ENCODE measurements at regions not wholly inside any gene's neighbourhood (a gene's known extent, or its start where the extent isn't known, plus 50 kb on each side); places are given as distances from the start of the nearest gene placed in this dataset.

DNA sequence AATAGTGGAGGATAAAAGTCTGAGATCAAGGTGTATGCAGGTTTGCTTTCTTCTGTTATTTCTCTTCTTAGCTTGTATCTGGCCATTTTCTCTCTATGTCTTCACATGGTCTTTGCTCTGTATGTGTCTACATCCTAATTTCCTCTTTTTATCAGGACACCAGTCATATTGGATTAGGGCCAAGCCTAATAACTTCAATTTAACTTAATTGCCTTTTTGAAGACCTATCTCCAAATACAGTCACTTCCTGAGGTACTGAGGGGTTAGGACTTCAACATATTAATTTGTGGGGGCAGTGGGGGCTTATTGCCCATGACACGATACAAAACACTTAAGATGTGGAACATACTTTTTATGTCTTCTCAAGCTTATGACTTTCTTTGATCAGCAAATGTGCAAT, 632.9 kb upstream of the CELF4 start (continued):
- TF ChIP-seq POLR2AphosphoS2 (IDR thresholded peaks at IDR 0.05; ENCODE audit: low read depth, low read length), result no peak

DNA sequence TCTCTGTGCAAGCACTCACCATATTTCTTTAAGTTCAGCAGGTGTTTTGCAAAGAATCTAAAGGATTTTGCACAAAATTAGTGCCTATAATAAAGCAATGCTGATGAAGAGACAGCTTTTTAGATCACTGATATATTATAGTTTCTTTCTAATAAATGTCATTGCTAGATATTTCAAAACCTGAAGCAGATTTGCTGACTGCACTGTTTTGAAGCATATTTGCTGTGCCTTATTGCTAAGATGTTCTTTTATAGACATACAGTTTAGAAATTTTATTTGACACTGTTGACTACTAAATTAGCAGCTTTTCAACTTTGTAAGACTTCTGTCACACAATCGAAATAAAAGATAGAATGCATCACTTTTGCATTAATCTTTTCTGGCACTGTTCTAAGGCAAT, 620.9 kb upstream of the CELF4 start:
- DNase-seq (ENCODE audit: low read depth, low spot score) (no peak), FAIRE-seq (no peak), ATAC-seq (no peak)
- BruUV-seq (replicated peaks), result no TSS peak
- SMC1A ChIA-PET (ENCODE audit: uncharacterized antibody, unreplicated experiment), result no interaction called here
- H3K27me3 ChIP-seq (replicated peaks in 1 of 2; ENCODE audit: control insufficient read depth in 2 of 2, insufficient read depth in 2 of 2, low read length in 1 of 2), result no peaks in the 10 kb centered on the region
- H3K9me3 ChIP-seq (replicated peaks; ENCODE audit: control insufficient read depth, insufficient read depth, low read length), result no peaks in the 10 kb centered on the region
- POLR2A ChIA-PET, result no interaction called here
- H3K79me2 ChIP-seq (ENCODE audit: control insufficient read depth, insufficient read depth, low read length), result no peaks in the 10 kb centered on the region
- H3K4me3 ChIP-seq, result no peak overlapping the region
- no peak overlapping the region for H2AFZ ChIP-seq (ENCODE audit: control insufficient read depth, low read depth, low read length)
- 7% methylated on average over 1 of the region's 1 CpG for WGBS (ENCODE audit: insufficient coverage, insufficient replicate concordance, low lambda C conversion rate, missing lambda C conversion rate)
- H3K36me3 ChIP-seq (ENCODE audit: control insufficient read depth in 2 of 2, insufficient read depth in 2 of 2, low read length in 1 of 2), result no peaks in the 10 kb centered on the region
- no peaks in the 10 kb centered on the region for H4K20me1 ChIP-seq (ENCODE audit: control insufficient read depth, insufficient read depth)
- H3K9ac ChIP-seq (ENCODE audit: control insufficient read depth, insufficient read depth, low read length), result no peak overlapping the region
- CTCF ChIA-PET, result no interaction called here
- in situ Hi-C loops (cut with MboI) (no loop called here), intact Hi-C loops (cut with micrococcal nuclease; ENCODE audit: unreplicated experiment) (no loop called here)
- RAD21 ChIA-PET (ENCODE audit: unreplicated experiment), result no interaction called here
- no peak overlapping the region for H3K4me2 ChIP-seq (ENCODE audit: control insufficient read depth, insufficient read depth)
- no peak overlapping the region for H3K27ac ChIP-seq (ENCODE audit: control insufficient read depth, insufficient read depth)
- H3K4me1 ChIP-seq (ENCODE audit: control insufficient read depth, insufficient read depth, low read length), result no peaks in the 10 kb centered on the region
- TF ChIP-seq, protein P1, sequence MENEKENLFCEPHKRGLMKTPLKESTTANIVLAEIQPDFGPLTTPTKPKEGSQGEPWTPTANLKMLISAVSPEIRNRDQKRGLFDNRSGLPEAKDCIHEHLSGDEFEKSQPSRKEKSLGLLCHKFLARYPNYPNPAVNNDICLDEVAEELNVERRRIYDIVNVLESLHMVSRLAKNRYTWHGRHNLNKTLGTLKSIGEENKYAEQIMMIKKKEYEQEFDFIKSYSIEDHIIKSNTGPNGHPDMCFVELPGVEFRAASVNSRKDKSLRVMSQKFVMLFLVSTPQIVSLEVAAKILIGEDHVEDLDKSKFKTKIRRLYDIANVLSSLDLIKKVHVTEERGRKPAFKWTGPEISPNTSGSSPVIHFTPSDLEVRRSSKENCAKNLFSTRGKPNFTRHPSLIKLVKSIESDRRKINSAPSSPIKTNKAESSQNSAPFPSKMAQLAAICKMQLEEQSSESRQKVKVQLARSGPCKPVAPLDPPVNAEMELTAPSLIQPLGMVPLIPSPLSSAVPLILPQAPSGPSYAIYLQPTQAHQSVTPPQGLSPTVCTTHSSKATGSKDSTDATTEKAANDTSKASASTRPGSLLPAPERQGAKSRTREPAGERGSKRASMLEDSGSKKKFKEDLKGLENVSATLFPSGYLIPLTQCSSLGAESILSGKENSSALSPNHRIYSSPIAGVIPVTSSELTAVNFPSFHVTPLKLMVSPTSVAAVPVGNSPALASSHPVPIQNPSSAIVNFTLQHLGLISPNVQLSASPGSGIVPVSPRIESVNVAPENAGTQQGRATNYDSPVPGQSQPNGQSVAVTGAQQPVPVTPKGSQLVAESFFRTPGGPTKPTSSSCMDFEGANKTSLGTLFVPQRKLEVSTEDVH (IDR thresholded peaks at IDR 0.05; ENCODE audit: low read depth, partially characterized antibody), result no peak
- no peak for TF ChIP-seq RB1 (IDR thresholded peaks at IDR 0.05; ENCODE audit: borderline replicate concordance)
- TF ChIP-seq, protein P2, sequence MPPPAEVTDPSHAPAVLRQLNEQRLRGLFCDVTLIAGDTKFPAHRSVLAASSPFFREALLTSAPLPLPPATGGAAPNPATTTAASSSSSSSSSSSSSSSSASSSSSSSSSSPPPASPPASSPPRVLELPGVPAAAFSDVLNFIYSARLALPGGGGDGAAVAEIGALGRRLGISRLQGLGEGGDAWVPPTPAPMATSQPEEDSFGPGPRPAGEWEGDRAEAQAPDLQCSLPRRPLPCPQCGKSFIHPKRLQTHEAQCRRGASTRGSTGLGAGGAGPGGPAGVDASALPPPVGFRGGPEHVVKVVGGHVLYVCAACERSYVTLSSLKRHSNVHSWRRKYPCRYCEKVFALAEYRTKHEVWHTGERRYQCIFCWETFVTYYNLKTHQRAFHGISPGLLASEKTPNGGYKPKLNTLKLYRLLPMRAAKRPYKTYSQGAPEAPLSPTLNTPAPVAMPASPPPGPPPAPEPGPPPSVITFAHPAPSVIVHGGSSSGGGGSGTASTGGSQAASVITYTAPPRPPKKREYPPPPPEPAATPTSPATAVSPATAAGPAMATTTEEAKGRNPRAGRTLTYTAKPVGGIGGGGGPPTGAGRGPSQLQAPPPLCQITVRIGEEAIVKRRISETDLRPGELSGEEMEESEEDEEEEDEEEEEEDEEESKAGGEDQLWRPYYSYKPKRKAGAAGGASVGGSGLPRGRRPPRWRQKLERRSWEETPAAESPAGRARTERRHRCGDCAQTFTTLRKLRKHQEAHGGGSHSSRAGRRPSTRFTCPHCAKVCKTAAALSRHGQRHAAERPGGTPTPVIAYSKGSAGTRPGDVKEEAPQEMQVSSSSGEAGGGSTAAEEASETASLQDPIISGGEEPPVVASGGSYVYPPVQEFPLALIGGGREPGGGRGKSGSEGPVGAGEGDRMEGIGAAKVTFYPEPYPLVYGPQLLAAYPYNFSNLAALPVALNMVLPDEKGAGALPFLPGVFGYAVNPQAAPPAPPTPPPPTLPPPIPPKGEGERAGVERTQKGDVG (CRISPR knock-in tag; IDR thresholded peaks at IDR 0.05), result no peak
- TF ChIP-seq, protein P3, sequence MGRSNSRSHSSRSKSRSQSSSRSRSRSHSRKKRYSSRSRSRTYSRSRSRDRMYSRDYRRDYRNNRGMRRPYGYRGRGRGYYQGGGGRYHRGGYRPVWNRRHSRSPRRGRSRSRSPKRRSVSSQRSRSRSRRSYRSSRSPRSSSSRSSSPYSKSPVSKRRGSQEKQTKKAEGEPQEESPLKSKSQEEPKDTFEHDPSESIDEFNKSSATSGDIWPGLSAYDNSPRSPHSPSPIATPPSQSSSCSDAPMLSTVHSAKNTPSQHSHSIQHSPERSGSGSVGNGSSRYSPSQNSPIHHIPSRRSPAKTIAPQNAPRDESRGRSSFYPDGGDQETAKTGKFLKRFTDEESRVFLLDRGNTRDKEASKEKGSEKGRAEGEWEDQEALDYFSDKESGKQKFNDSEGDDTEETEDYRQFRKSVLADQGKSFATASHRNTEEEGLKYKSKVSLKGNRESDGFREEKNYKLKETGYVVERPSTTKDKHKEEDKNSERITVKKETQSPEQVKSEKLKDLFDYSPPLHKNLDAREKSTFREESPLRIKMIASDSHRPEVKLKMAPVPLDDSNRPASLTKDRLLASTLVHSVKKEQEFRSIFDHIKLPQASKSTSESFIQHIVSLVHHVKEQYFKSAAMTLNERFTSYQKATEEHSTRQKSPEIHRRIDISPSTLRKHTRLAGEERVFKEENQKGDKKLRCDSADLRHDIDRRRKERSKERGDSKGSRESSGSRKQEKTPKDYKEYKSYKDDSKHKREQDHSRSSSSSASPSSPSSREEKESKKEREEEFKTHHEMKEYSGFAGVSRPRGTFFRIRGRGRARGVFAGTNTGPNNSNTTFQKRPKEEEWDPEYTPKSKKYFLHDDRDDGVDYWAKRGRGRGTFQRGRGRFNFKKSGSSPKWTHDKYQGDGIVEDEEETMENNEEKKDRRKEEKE (IDR thresholded peaks at IDR 0.05), result no peak
- TF ChIP-seq BMI1 (IDR thresholded peaks at IDR 0.05; ENCODE audit: borderline replicate concordance), result no peak
- no peak for TF ChIP-seq MYB (IDR thresholded peaks at IDR 0.05; ENCODE audit: borderline replicate concordance, low read depth, low read length)
- TF ChIP-seq, protein P4, sequence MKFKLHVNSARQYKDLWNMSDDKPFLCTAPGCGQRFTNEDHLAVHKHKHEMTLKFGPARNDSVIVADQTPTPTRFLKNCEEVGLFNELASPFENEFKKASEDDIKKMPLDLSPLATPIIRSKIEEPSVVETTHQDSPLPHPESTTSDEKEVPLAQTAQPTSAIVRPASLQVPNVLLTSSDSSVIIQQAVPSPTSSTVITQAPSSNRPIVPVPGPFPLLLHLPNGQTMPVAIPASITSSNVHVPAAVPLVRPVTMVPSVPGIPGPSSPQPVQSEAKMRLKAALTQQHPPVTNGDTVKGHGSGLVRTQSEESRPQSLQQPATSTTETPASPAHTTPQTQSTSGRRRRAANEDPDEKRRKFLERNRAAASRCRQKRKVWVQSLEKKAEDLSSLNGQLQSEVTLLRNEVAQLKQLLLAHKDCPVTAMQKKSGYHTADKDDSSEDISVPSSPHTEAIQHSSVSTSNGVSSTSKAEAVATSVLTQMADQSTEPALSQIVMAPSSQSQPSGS (IDR thresholded peaks at IDR 0.05; ENCODE audit: low read length), result no peak
- TF ChIP-seq RBBP5 (conservative IDR thresholded peaks at IDR 0.05), result no peak

All from GM12878 (cell line).